SK-N-SH (cell line): ENCODE measurements at regions not wholly inside any gene's neighbourhood (a gene's known extent, or its start where the extent isn't known, plus 50 kb on each side); places are given as distances from the start of the nearest gene placed in this dataset.

Experiments used
- RXRA ChIP-seq: IDR thresholded peaks from 2 replicates; pipeline ENCODE4 v1.4.0; 2012; ENCODE audit warnings: low read depth, mild to moderate bottlenecking, borderline replicate concordance
- TF ChIP-seq, protein P1 (sequence below): fragments of 200-600 bp; sonication (generic); IDR thresholded peaks from 2 replicates; pipeline ENCODE4 v1.6.1; 2017; ENCODE audit warnings: antibody characterized with exemption, mild to moderate bottlenecking, moderate library complexity

DNA sequence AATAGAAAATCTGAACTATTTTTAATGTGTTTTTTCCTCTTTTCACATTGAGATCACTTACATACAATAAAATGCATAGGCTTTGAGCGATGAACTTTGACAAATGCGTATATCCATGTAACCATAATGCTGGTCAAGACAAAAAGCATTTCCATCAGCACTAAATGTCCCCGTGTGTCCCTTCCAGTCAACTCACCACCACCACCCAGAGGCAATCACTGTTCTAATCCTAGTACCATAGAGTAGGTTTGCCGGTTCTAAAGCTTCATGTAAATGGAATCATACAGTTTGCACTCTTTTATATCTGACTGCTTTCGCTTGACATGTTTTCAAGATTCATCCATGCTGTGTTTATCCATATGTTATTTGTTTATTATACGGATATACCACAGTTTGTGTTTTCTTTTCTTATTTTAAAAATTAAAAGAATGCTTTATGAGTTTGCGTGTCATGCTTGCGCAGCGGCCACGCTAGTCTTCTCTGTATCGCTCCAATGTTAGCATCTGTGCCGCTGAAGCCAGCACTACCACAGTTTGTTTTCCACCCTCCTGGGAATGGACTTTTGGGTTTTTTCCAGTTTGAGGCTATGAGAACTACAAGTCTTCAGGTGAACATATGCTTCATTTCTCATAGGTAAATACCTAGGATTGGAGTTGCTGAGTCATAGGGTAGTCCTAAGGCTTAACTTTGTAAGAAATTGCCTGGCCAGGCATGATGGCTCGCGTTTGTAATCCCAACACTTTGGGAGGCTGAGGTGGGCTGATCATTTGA, 197.5 kb upstream of the CHAC2 start:
- no peak for TF ChIP-seq RXRA
- TF ChIP-seq, protein P1, sequence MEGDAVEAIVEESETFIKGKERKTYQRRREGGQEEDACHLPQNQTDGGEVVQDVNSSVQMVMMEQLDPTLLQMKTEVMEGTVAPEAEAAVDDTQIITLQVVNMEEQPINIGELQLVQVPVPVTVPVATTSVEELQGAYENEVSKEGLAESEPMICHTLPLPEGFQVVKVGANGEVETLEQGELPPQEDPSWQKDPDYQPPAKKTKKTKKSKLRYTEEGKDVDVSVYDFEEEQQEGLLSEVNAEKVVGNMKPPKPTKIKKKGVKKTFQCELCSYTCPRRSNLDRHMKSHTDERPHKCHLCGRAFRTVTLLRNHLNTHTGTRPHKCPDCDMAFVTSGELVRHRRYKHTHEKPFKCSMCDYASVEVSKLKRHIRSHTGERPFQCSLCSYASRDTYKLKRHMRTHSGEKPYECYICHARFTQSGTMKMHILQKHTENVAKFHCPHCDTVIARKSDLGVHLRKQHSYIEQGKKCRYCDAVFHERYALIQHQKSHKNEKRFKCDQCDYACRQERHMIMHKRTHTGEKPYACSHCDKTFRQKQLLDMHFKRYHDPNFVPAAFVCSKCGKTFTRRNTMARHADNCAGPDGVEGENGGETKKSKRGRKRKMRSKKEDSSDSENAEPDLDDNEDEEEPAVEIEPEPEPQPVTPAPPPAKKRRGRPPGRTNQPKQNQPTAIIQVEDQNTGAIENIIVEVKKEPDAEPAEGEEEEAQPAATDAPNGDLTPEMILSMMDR = no peak
